HepG2 (cell line): ENCODE measurements at regions not wholly inside any gene's neighbourhood (a gene's known extent, or its start where the extent isn't known, plus 50 kb on each side); places are given as distances from the start of the nearest gene placed in this dataset.

Source experiments
- ATAC-seq: fragments of 200-7000 bp; cut with Tn5 transposase; 3 replicates; pipeline ENCODE4 v1.9.1; 2020; ENCODE audit warnings: mild to moderate bottlenecking, moderate library complexity
- BruUV-seq: library from RNA; stranded (reverse); fragments of 400-500 nt; replicated peaks from 2 replicates; lab custom pipeline; 2021; lab: Mats Ljungman, UMichigan
- CTCF ChIA-PET: fragments of 300-600 bp; formaldehyde crosslinking; extraction: SDS; loops from one replicate; lab custom pipeline; 2021; ENCODE audit warnings: low total read pairs, inconsistent platforms, low intra/inter-chr PET ratio; lab: Yijun Ruan, JAX
- POLR2A ChIA-PET: fragments of 350-600 bp; sonication (Branson Sonifier 250); formaldehyde crosslinking; loops from one replicate; lab custom pipeline; 2020; ENCODE audit warnings: antibody characterized with exemption, inconsistent platforms; lab: Yijun Ruan, JAX
- DNase-seq: peaks from one replicate; pipeline ENCODE4 v3.0.0-alpha.2; 2015; ENCODE audit warnings: low spot score
- FAIRE-seq: peaks from 3 replicates; lab custom pipeline; 2011; peaks lifted over from hg19 to GRCh38; lab: Jason Lieb, UNC
- H2AFZ ChIP-seq: one replicate; pipeline ENCODE4 v1.6.1; 2011; ENCODE audit warnings: low read length, inconsistent platforms
- H3K27ac ChIP-seq: fragments of 300-600 bp; 3 replicates; pipeline ENCODE4 v1.8.0; 2011; ENCODE audit warnings: mixed run types, mild to moderate bottlenecking, mixed read lengths, low read length, inconsistent platforms; ENCODE audit not compliant: insufficient read depth; ENCODE audit errors: extremely low read length
- H3K27me3 ChIP-seq, 2 experiments: fragments of 200-600 bp in 1 of 2; 2 replicates in 1 of 2; 3 replicates in 1 of 2; pipeline versions ENCODE4 v1.6.0 to v1.8.0; 2011; ENCODE audit warnings: low read length in 2 of 2, mild to moderate bottlenecking in 2 of 2, moderate library complexity in 2 of 2, inconsistent platforms in 1 of 2; ENCODE audit not compliant: insufficient read depth in 2 of 2, control insufficient read depth in 1 of 2
- H3K36me3 ChIP-seq, 2 experiments: fragments of 200-600 bp in 1 of 2; replicated peaks in 1 of 2; 2 replicates in 1 of 2; 3 replicates in 1 of 2; pipeline versions ENCODE4 v1.5.1 to v1.8.0; 2011; ENCODE audit warnings: low read length in 2 of 2, inconsistent platforms in 1 of 2; ENCODE audit not compliant: insufficient read depth in 2 of 2, control insufficient read depth in 1 of 2
- H3K4me1 ChIP-seq: 2 replicates; pipeline ENCODE4 v1.5.1; 2012; ENCODE audit warnings: low read length, inconsistent platforms; ENCODE audit not compliant: insufficient read depth
- H3K4me2 ChIP-seq: 2 replicates; pipeline ENCODE4 v1.6.0; 2011; ENCODE audit warnings: low read depth, low read length, inconsistent platforms
- H3K4me3 ChIP-seq, 3 experiments: fragments of 200-600 bp in 1 of 3; sonication (generic), shearing (Covaris generic) in 1 of 3; replicated peaks in 1 of 3; 2 replicates each; pipeline ENCODE4 v1.5.1; 2011 to 2016; ENCODE audit warnings: low read length in 3 of 3, inconsistent platforms in 2 of 3, low read depth in 2 of 3, mild to moderate bottlenecking in 2 of 3, control low read depth in 1 of 3, mixed read lengths in 1 of 3; ENCODE audit not compliant: insufficient read depth in 1 of 3
- H3K79me2 ChIP-seq: one replicate; pipeline ENCODE4 v1.6.1; 2011; ENCODE audit warnings: low read length, inconsistent platforms; ENCODE audit not compliant: insufficient read depth
- H3K9ac ChIP-seq: 2 replicates; pipeline ENCODE4 v1.6.0; 2011; ENCODE audit warnings: mild to moderate bottlenecking, low read depth, low read length, inconsistent platforms; ENCODE audit not compliant: insufficient read depth
- H3K9me3 ChIP-seq: 2 replicates; pipeline ENCODE4 v1.5.1; 2012; ENCODE audit warnings: mild to moderate bottlenecking, low read length
- H4K20me1 ChIP-seq: 2 replicates; pipeline ENCODE4 v1.6.0; 2011; ENCODE audit warnings: inconsistent platforms, mild to moderate bottlenecking, low read length, moderate library complexity; ENCODE audit not compliant: insufficient read depth
- EP300 ChIP-seq, 3 experiments: sonication (generic) in 1 of 3; formaldehyde crosslinking in 1 of 3; IDR thresholded peaks; 2 replicates each; pipeline versions ENCODE4 v1.5.1 to v1.6.1; 2011 to 2020; ENCODE audit warnings: low read depth in 2 of 3, low read length in 2 of 3, borderline replicate concordance in 1 of 3, improper control_type of control experiment in 1 of 3, mild to moderate bottlenecking in 1 of 3, missing genetic modification reagents in 1 of 3, moderate library complexity in 1 of 3
- MATR3 ChIP-seq: sonication (generic); formaldehyde crosslinking; IDR thresholded peaks from 2 replicates; pipeline ENCODE4 v1.4.0; 2020; ENCODE audit warnings: missing genetic modification reagents
- ZNF282 ChIP-seq: fragments of 450-650 bp; IDR thresholded peaks from 2 replicates; pipeline ENCODE4 v1.6.1; 2018; ENCODE audit not compliant: partially characterized antibody
- ZNF335 ChIP-seq: sonication (generic); formaldehyde crosslinking; IDR thresholded peaks from 2 replicates; pipeline ENCODE4 v1.4.0; 2020; ENCODE audit warnings: missing genetic modification reagents
- ZNF552 ChIP-seq: sonication (generic); formaldehyde crosslinking; IDR thresholded peaks from 2 replicates; pipeline ENCODE4 v1.9.0; 2022; ENCODE audit warnings: missing genetic modification reagents, mild to moderate bottlenecking, borderline replicate concordance
- ZNF570 ChIP-seq: sonication (generic); formaldehyde crosslinking; IDR thresholded peaks from 2 replicates; pipeline ENCODE4 v1.4.0; 2020; ENCODE audit warnings: mild to moderate bottlenecking, missing genetic modification reagents, borderline replicate concordance
- WGBS: methylation state at CpG from one replicate; pipeline ENCODE4 v1.1.6; 2017; ENCODE audit warnings: low lambda C conversion rate; 5-methylcytosine and 5-hydroxymethylcytosine counted together
- in situ Hi-C: cut with HindIII; loops from 2 replicates; pipeline ENCODE4 v1.10.0; 2017; ENCODE audit warnings: low pct_unique_long_range_greater_than_20kb; ENCODE audit not compliant: extremely low pct_ligation_motif_present
- intact Hi-C: fragments of 100-400 bp; cut with micrococcal nuclease; formaldehyde crosslinking; loops from one replicate; pipeline ENCODE4 v1.10.0; 2022; ENCODE audit not compliant: unreplicated experiment
- TF ChIP-seq, protein P1 (sequence below), 2 experiments: fragments of 450-650 bp in 1 of 2; sonication (generic) in 1 of 2; formaldehyde crosslinking; IDR thresholded peaks; 2 replicates each; pipeline versions ENCODE4 v1.5.0 to v1.8.0; 2020 to 2022; ENCODE audit warnings: mild to moderate bottlenecking in 1 of 2, missing genetic modification reagents in 1 of 2
- TF ChIP-seq, protein P2 (sequence below): sonication (generic); formaldehyde crosslinking; IDR thresholded peaks from 2 replicates; pipeline ENCODE4 v1.4.0; 2020; ENCODE audit warnings: missing genetic modification reagents, low read depth, mild to moderate bottlenecking, borderline replicate concordance
- TF ChIP-seq, protein P3 (sequence below): IDR thresholded peaks from 2 replicates; pipeline ENCODE4 v1.6.1; 2016; ENCODE audit warnings: low read depth, borderline replicate concordance
- TF ChIP-seq, protein P4 (sequence below): sonication (generic); formaldehyde crosslinking; IDR thresholded peaks from 2 replicates; pipeline ENCODE4 v1.4.0; 2020; ENCODE audit warnings: missing genetic modification reagents

DNA sequence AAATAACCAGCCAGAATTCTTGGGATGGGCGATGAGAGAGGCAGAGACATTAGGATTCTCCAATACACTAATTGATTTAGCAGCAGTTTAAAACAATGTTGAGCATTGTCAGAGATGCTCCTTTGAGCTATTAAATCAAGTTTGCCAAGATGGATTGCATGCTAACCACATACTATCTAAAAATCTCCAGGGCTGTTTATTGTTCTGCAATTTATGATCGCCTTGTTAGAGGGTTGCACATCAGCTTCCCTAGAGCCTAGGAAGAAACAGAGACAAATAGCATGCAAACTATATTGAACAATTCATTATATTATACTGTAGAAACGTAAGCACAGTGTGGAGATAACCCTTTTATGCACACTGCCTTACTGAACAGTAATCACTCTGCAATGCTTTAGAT, 599.9 kb downstream of the SOX5 start:
- Histone ChIP-seq H3K9ac (no peak overlapping the region), H2AFZ (no peak overlapping the region), H3K27ac (no peak overlapping the region), H3K4me3 (no peak overlapping the region), H3K4me2 (no peak overlapping the region), H3K79me2 (no peaks in the 10 kb centered on the region), H3K9me3 (no peaks in the 10 kb centered on the region), H3K4me1 (no peaks in the 10 kb centered on the region), H3K36me3 (no peaks in the 10 kb centered on the region), H3K27me3 (no peaks in the 10 kb centered on the region), H4K20me1 (no peaks in the 10 kb centered on the region)
- ChIA-PET CTCF (no interaction called here), POLR2A (no interaction called here)
- ATAC-seq (no peak), DNase-seq (no peak), FAIRE-seq (no peak)
- BruUV-seq = no TSS peak
- in situ Hi-C loops = no loop called here
- intact Hi-C loops = no loop called here
- TF ChIP-seq EP300 (IDR thresholded peaks at IDR 0.05; ENCODE audit: low read depth in 2 of 2, low read length in 2 of 2) = no peak
- no peak for TF ChIP-seq EP300 (CRISPR knock-in tag; IDR thresholded peaks at IDR 0.05; ENCODE audit: borderline replicate concordance)
- TF ChIP-seq, protein P1, sequence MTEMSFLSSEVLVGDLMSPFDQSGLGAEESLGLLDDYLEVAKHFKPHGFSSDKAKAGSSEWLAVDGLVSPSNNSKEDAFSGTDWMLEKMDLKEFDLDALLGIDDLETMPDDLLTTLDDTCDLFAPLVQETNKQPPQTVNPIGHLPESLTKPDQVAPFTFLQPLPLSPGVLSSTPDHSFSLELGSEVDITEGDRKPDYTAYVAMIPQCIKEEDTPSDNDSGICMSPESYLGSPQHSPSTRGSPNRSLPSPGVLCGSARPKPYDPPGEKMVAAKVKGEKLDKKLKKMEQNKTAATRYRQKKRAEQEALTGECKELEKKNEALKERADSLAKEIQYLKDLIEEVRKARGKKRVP (CRISPR knock-in tag; IDR thresholded peaks at IDR 0.05) = no peak
- TF ChIP-seq, protein P2, sequence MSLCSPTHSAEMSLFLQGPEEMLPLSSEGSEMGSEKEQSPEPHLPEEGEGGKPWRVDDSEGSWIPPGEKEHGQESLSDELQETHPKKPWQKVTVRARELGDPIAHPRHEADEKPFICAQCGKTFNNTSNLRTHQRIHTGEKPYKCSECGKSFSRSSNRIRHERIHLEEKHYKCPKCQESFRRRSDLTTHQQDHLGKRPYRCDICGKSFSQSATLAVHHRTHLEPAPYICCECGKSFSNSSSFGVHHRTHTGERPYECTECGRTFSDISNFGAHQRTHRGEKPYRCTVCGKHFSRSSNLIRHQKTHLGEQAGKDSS (CRISPR knock-in tag) = no peak
- TF ChIP-seq ZNF570 (CRISPR knock-in tag) = no peak
- TF ChIP-seq ZNF282 = no peak
- no peak for TF ChIP-seq MATR3
- TF ChIP-seq, protein P3, sequence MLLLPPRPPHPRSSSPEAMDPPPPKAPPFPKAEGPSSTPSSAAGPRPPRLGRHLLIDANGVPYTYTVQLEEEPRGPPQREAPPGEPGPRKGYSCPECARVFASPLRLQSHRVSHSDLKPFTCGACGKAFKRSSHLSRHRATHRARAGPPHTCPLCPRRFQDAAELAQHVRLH (CRISPR knock-in tag) = no peak
- no peak for TF ChIP-seq ZNF552 (CRISPR knock-in tag)
- TF ChIP-seq ZNF335 (CRISPR knock-in tag) = no peak
- TF ChIP-seq, protein P4, sequence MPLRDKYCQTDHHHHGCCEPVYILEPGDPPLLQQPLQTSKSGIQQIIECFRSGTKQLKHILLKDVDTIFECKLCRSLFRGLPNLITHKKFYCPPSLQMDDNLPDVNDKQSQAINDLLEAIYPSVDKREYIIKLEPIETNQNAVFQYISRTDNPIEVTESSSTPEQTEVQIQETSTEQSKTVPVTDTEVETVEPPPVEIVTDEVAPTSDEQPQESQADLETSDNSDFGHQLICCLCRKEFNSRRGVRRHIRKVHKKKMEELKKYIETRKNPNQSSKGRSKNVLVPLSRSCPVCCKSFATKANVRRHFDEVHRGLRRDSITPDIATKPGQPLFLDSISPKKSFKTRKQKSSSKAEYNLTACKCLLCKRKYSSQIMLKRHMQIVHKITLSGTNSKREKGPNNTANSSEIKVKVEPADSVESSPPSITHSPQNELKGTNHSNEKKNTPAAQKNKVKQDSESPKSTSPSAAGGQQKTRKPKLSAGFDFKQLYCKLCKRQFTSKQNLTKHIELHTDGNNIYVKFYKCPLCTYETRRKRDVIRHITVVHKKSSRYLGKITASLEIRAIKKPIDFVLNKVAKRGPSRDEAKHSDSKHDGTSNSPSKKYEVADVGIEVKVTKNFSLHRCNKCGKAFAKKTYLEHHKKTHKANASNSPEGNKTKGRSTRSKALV (CRISPR knock-in tag) = no peak
- 2% methylated on average over 3 of the region's 3 CpGs for WGBS
